ENCODE measurements at regions not wholly inside any gene's neighbourhood (a gene's known extent, or its start where the extent isn't known, plus 50 kb on each side); places are given as distances from the start of the nearest gene placed in this dataset.
"Not testable (repeated sequence)": the region's sequence is repeated elsewhere in the genome, so short reads cannot be mapped to it uniquely, and the experiment has no call there.

- no peak for DNase-seq
Observed at GRCh38 chrX:138026211-138026610, 460.3 kb downstream of the ZIC3 start.

- DNase-seq, result no peak
Observed at GRCh38 chrX:138031715-138032114, 465.8 kb downstream of the ZIC3 start.

- DNase-seq, result no peak
Observed at GRCh38 chrX:138034136-138034535, 468.2 kb downstream of the ZIC3 start.

GRCh38 chrX:138037548-138037947 is 471.6 kb downstream of the ZIC3 start:
- DNase-seq, result no peak

GRCh38 chrX:138057883-138058282 is 492.0 kb downstream of the ZIC3 start:
- no peak for DNase-seq

GRCh38 chrX:138058931-138059330 is 493.0 kb downstream of the ZIC3 start:
- no peak for DNase-seq

GRCh38 chrX:138067415-138067814 is 501.5 kb downstream of the ZIC3 start:
- DNase-seq, result no peak

GRCh38 chrX:138073626-138074025 is 507.7 kb downstream of the ZIC3 start:
- DNase-seq, result no peak

- no peak for DNase-seq
Observed at GRCh38 chrX:138082251-138082650, 516.3 kb downstream of the ZIC3 start.

GRCh38 chrX:138082896-138083295 is 517.0 kb downstream of the ZIC3 start:
- DNase-seq, result no peak

- DNase-seq, result not testable (repeated sequence)
Observed at GRCh38 chrX:138110910-138111309, 545.0 kb downstream of the ZIC3 start.

GRCh38 chrX:138127314-138127713 is 561.4 kb downstream of the ZIC3 start:
- no peak for DNase-seq

GRCh38 chrX:138128027-138128671 is 562.2 kb downstream of the ZIC3 start:
- DNase-seq, result peak; percentile 10

- no peak for DNase-seq
Observed at GRCh38 chrX:138150709-138151108, 560.8 kb downstream of the FGF13 start.

GRCh38 chrX:138157850-138158249 is 553.7 kb downstream of the FGF13 start:
- DNase-seq, result no peak

GRCh38 chrX:138191998-138192397 is 519.5 kb downstream of the FGF13 start:
- DNase-seq, result no peak

- DNase-seq, result no peak
Observed at GRCh38 chrX:138229718-138230117, 481.8 kb downstream of the FGF13 start.

GRCh38 chrX:138240266-138240665 is 471.3 kb downstream of the FGF13 start:
- no peak for DNase-seq

- DNase-seq, result no peak
Observed at GRCh38 chrX:138254001-138254400, 457.5 kb downstream of the FGF13 start.

GRCh38 chrX:138255373-138255772 is 456.1 kb downstream of the FGF13 start:
- no peak for DNase-seq

- not testable (repeated sequence) for DNase-seq
Observed at GRCh38 chrX:138264095-138264494, 447.4 kb downstream of the FGF13 start.

GRCh38 chrX:138270931-138271330 is 440.6 kb downstream of the FGF13 start:
- no peak for DNase-seq

- not testable (repeated sequence) for DNase-seq
Observed at GRCh38 chrX:138282598-138283150, 428.8 kb downstream of the FGF13 start.

GRCh38 chrX:138287205-138287877 is 424.2 kb downstream of the FGF13 start:
- DNase-seq, result no peak

All from NCI-H2171 treated with DMSO at 0.1 percent for 48 hours (cell line).